Vagina (tissue), 2 donors: ENCODE measurements at regions not wholly inside any gene's neighbourhood (a gene's known extent, or its start where the extent isn't known, plus 50 kb on each side); places are given as distances from the start of the nearest gene placed in this dataset.

Experiments
- POLR2AphosphoS5 ChIP-seq, 2 donors: sonication (generic); formaldehyde crosslinking; IDR thresholded peaks; one replicate each; pipeline ENCODE4 v1.9.0; 2017; ENCODE audit warnings: antibody characterized with exemption in 2 of 2, mild to moderate bottlenecking in 2 of 2, low read depth in 1 of 2; ENCODE audit not compliant: insufficient read depth in 1 of 2
- TF ChIP-seq, protein P1 (sequence below), 3 experiments: fragments of 450-650 bp in 2 of 3; fragments of 200-600 bp in 1 of 3; sonication (generic) in 1 of 3; IDR thresholded peaks; one replicate each; pipeline ENCODE4 v1.5.1; 2017 to 2019; ENCODE audit warnings: antibody characterized with exemption in 3 of 3, mild to moderate bottlenecking in 2 of 3, moderate library complexity in 2 of 3

DNA sequence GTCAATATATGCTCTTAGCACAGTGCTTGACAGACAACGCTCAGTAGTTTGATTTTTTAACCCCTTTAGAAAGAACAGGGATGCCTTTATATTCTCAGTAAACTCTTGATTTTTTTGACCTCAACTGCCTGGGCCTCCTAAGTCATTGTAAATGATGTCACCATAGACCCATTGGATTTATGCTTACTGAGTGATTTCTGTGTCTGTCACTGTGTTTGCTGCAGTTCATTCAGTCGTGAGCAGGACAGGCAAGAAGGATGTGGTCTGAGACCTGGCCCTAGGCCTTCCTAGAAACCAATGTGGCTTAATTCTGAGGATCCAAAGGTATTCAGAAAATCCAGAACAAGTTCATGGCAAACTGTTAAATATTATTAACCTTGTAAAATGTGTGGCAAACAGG is 868.1 kb downstream of the XPNPEP1 start:
- TF ChIP-seq, protein P1, sequence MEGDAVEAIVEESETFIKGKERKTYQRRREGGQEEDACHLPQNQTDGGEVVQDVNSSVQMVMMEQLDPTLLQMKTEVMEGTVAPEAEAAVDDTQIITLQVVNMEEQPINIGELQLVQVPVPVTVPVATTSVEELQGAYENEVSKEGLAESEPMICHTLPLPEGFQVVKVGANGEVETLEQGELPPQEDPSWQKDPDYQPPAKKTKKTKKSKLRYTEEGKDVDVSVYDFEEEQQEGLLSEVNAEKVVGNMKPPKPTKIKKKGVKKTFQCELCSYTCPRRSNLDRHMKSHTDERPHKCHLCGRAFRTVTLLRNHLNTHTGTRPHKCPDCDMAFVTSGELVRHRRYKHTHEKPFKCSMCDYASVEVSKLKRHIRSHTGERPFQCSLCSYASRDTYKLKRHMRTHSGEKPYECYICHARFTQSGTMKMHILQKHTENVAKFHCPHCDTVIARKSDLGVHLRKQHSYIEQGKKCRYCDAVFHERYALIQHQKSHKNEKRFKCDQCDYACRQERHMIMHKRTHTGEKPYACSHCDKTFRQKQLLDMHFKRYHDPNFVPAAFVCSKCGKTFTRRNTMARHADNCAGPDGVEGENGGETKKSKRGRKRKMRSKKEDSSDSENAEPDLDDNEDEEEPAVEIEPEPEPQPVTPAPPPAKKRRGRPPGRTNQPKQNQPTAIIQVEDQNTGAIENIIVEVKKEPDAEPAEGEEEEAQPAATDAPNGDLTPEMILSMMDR (IDR thresholded peaks at IDR 0.05): no peak
- no peak for TF ChIP-seq POLR2AphosphoS5 (IDR thresholded peaks at IDR 0.05; ENCODE audit: insufficient read depth in 1 of 2, low read depth in 1 of 2)
